ENCODE measurements at regions not wholly inside any gene's neighbourhood (a gene's known extent, or its start where the extent isn't known, plus 50 kb on each side); places are given as distances from the start of the nearest gene placed in this dataset.

GRCh38 chr12:107264667-107265066, 171.3 kb upstream of the CRY1 start:
- H3K56ac ChIP-seq (ENCODE audit: insufficient read length, low read depth, low read length) = no peak overlapping the region
- no peak overlapping the region for H4K91ac ChIP-seq (ENCODE audit: insufficient read length, low read depth, low read length)
- no peak overlapping the region for H4K5ac ChIP-seq (ENCODE audit: insufficient read length, low read depth, low read length)
- no peak overlapping the region for H2BK20ac ChIP-seq (ENCODE audit: low read depth, low read length, poor library complexity, severe bottlenecking)
- Mint-ChIP-seq H3K4me3 (no peak overlapping the region), H3K36me3 (ENCODE audit: insufficient read depth in 1 of 3, low read depth in 3 of 3) (no peaks in the 10 kb centered on the region), H3K27ac (no peak overlapping the region; a peak in 1 of 7 replicates), H3K4me1 (no peaks in the 10 kb centered on the region), H3K9me3 (peaks cover 3 to 4% of the 10 kb centered on the region in 2 experiments; a peak in 3 of 5 replicates), H3K27me3 (ENCODE audit: low read depth) (peaks cover 4% of the 10 kb centered on the region)
- H4K8ac ChIP-seq (replicated peaks; ENCODE audit: insufficient read length, low read depth, low read length) = no peak overlapping the region
- H3K14ac ChIP-seq (ENCODE audit: insufficient read depth, low read length) = no peak overlapping the region
- no peaks in the 10 kb centered on the region for H3K79me2 ChIP-seq (ENCODE audit: insufficient read depth, low read length)
- H3K79me1 ChIP-seq (ENCODE audit: insufficient read depth, low read depth, low read length, poor library complexity, severe bottlenecking) = no peaks in the 10 kb centered on the region
- no peak overlapping the region for H2BK15ac ChIP-seq (ENCODE audit: low read depth, low read length)
- H2AK5ac ChIP-seq (ENCODE audit: insufficient read length, low read length) = no peak overlapping the region
- no peak overlapping the region for H2BK120ac ChIP-seq (ENCODE audit: low read depth, low read length, poor library complexity, severe bottlenecking)
- H3K23ac ChIP-seq (ENCODE audit: insufficient read length, low read depth, low read length) = no peak overlapping the region
- H3K27ac ChIP-seq (ENCODE audit: insufficient read length, low read depth, low read length) = no peak overlapping the region
- no peaks in the 10 kb centered on the region for H3K23me2 ChIP-seq (ENCODE audit: insufficient read length, low read depth, low read length, poor library complexity, severe bottlenecking)
- no peaks in the 10 kb centered on the region for H3K9me3 ChIP-seq (ENCODE audit: control insufficient read depth, low read depth, low read length)
- no CpG with 5 or more reads among the region's 7 CpGs for WGBS (ENCODE audit: extremely low coverage, insufficient read length, low lambda C conversion rate)
- H2AFZ ChIP-seq (ENCODE audit: low read length) = no peak overlapping the region
- H3K9ac ChIP-seq (ENCODE audit: extremely low read depth, insufficient read length, low read length) = no peak overlapping the region
- no peak overlapping the region for H3T11ph ChIP-seq (ENCODE audit: low read length)
- H2BK12ac ChIP-seq (ENCODE audit: insufficient read length, low read depth, low read length) = no peak overlapping the region
- no peak overlapping the region for H3K4ac ChIP-seq (ENCODE audit: low read depth, low read length)
- H2BK5ac ChIP-seq (ENCODE audit: insufficient read length, low read length) = no peak overlapping the region
- no peak overlapping the region for H3K18ac ChIP-seq (ENCODE audit: insufficient read length, low read depth, low read length)
- H3K4me1 ChIP-seq (ENCODE audit: insufficient read depth, low read length) = no peaks in the 10 kb centered on the region
- H4K20me1 ChIP-seq (ENCODE audit: control insufficient read depth, insufficient read depth, insufficient read length) = no peaks in the 10 kb centered on the region
- no peaks in the 10 kb centered on the region for H3K27me3 ChIP-seq (ENCODE audit: insufficient read depth, low read length)
- no peak overlapping the region for H3K4me2 ChIP-seq (ENCODE audit: insufficient read depth, insufficient read length, low read length)
- TF ChIP-seq CTCF (conservative IDR thresholded peaks at IDR 0.05) = no peak
- no peak for DNase-seq

Data from H9 (cell line).